GM13977 (cell line): ENCODE measurements at regions not wholly inside any gene's neighbourhood (a gene's known extent, or its start where the extent isn't known, plus 50 kb on each side); places are given as distances from the start of the nearest gene placed in this dataset.

Experiments used
- DNase-seq: peaks from one replicate; pipeline ENCODE4 v3.0.0; 2012; ENCODE audit warnings: low spot score
- in situ Hi-C: fragments of 300-500 bp; cut with MboI; formaldehyde crosslinking; loops from one replicate; pipeline ENCODE4 v1.12.0; 2022; ENCODE audit warnings: low sequenced_read_pairs, low pct_unique_long_range_greater_than_20kb, mixed read lengths, inconsistent platforms; ENCODE audit not compliant: unreplicated experiment
- TF ChIP-seq, protein P1 (sequence below): IDR thresholded peaks from 2 replicates; pipeline ENCODE4 v1.5.1; 2012; ENCODE audit warnings: mild to moderate bottlenecking, control low read depth; ENCODE audit not compliant: insufficient read depth; ENCODE audit errors: extremely low read depth, missing control alignments

DNA sequence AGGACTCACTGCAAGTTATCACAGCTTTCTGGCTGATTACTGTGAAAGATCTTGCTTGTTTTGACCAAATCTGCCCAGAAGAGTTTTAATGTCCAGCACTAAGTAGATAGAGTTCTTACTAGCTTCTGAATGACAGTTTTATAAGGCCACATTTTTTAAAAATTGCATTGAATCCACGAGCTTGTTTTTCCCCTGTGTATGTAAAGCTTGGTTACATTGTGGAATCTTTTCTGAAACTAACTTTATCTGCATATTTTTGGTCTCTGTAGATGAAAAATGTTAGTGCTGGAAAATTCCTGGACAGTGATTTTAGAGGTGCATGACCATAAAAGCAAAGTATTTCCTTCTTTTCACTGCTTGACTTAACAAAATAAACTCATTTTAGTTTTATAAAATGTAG is 650.3 kb upstream of the FAM241A start:
- in situ Hi-C loops: no loop called here
- no peak for DNase-seq
- TF ChIP-seq, protein P1, sequence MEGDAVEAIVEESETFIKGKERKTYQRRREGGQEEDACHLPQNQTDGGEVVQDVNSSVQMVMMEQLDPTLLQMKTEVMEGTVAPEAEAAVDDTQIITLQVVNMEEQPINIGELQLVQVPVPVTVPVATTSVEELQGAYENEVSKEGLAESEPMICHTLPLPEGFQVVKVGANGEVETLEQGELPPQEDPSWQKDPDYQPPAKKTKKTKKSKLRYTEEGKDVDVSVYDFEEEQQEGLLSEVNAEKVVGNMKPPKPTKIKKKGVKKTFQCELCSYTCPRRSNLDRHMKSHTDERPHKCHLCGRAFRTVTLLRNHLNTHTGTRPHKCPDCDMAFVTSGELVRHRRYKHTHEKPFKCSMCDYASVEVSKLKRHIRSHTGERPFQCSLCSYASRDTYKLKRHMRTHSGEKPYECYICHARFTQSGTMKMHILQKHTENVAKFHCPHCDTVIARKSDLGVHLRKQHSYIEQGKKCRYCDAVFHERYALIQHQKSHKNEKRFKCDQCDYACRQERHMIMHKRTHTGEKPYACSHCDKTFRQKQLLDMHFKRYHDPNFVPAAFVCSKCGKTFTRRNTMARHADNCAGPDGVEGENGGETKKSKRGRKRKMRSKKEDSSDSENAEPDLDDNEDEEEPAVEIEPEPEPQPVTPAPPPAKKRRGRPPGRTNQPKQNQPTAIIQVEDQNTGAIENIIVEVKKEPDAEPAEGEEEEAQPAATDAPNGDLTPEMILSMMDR: no peak

DNA sequence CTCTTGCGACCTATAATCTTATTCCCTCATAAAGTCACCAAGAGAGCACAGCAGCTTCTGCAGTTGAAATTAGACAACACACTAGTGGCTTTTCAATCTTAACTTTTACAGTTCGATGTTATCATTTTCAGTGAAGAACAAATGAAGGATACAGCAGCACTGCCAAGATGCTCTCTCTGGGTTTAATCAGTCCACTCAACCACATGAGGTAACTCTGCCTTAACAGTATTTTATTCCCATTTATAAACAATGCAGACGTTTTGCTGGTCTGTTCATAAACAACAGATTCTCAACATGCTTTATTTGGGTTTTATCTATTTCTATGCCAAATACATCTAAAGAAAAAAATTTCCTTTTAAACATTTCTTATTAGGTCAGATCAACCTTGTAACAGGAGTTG is 646.0 kb upstream of the FAM241A start:
- DNase-seq: no peak
- in situ Hi-C loops: no loop called here
- TF ChIP-seq, protein P1: no peak

DNA sequence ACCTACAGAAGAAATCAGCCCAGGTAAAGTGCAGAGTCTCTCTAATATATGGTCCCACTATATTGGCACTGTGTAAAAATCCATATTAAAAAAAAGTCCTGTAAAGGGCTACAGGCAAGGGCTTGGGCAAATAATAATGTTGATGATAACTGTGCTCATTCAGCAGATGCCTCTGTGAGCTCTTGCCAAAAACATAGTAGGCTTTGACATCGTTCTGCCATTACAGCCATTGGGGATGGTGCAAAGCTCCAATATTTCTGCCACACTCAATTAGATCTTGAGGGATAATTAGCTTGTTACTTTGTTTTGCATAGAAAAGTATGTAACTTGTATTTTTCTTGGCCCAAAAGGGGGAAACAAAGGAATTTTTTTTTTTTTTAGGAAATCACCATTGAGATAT is 645.5 kb upstream of the FAM241A start:
- in situ Hi-C loops: no loop called here

DNA sequence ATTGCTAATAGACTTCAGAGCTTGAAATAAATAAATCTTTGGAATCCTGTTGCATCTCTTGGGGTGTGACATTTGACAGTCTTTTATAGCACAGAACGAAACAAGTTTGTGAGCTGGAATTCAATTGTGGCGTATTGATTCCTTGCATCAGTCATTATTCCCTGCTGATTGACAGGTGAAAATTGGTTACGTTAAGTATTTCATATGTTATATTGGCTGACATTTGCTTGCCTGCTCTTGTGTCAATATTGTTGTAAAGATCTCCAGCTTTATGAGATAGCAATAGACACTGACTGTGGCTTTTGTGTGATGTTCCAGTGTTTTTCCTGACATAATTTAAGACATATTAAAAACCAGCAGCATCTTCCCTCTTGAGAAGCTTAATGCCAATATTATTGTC is 644.4 kb upstream of the FAM241A start:
- TF ChIP-seq, protein P1: no peak
- DNase-seq: no peak
- in situ Hi-C loops: no loop called here

More for the DNA sequence above, 645.5 kb upstream of the FAM241A start:
- TF ChIP-seq, protein P1: no peak
- no peak for DNase-seq

GRCh38 chr4:111501946-111502345 is 643.3 kb upstream of the FAM241A start:
- in situ Hi-C loops: no loop called here
- TF ChIP-seq, protein P1: no peak
- DNase-seq: no peak

GRCh38 chr4:111502626-111503025 is 642.6 kb upstream of the FAM241A start:
- in situ Hi-C loops: no loop called here
- DNase-seq: no peak
- TF ChIP-seq, protein P1: no peak

- in situ Hi-C loops: no loop called here
- TF ChIP-seq, protein P1: no peak
- DNase-seq: no peak
Measured at GRCh38 chr4:111506706-111507105, 638.5 kb upstream of the FAM241A start.
